ENCODE measurements at regions not wholly inside any gene's neighbourhood (a gene's known extent, or its start where the extent isn't known, plus 50 kb on each side); places are given as distances from the start of the nearest gene placed in this dataset.
"Not testable (repeated sequence)": the region's sequence is repeated elsewhere in the genome, so short reads cannot be mapped to it uniquely, and the experiment has no call there.

GRCh38 chr4:143819029-143819428, 86.3 kb downstream of the GYPE start:
- intact Hi-C loops (cut with DNase I), result no loop called here
- DNase-seq, result no peak

- intact Hi-C loops (cut with DNase I), result not testable (repeated sequence)
Observed at GRCh38 chr4:143817866-143818265, 87.5 kb downstream of the GYPE start.

GRCh38 chr4:143815375-143815774, 90.0 kb downstream of the GYPE start:
- DNase-seq; intact Hi-C loops (cut with DNase I): not testable (repeated sequence)

More at GRCh38 chr4:143817866-143818265, 87.5 kb downstream of the GYPE start:
- not testable (repeated sequence) for DNase-seq

- intact Hi-C loops (cut with DNase I); DNase-seq: not testable (repeated sequence)
Observed at GRCh38 chr4:143813431-143814154, 91.8 kb downstream of the GYPE start.

- intact Hi-C loops (cut with DNase I); DNase-seq: not testable (repeated sequence)
Observed at GRCh38 chr4:143791693-143792092, 91.2 kb upstream of the FREM3 start.

- intact Hi-C loops (cut with DNase I); DNase-seq: not testable (repeated sequence)
Observed at GRCh38 chr4:143790425-143790824, 90.0 kb upstream of the FREM3 start.

GRCh38 chr4:143789618-143790017, 89.1 kb upstream of the FREM3 start:
- intact Hi-C loops (cut with DNase I); DNase-seq: not testable (repeated sequence)

GRCh38 chr4:143784567-143784966, 84.1 kb upstream of the FREM3 start:
- no peak for DNase-seq
- intact Hi-C loops (cut with DNase I), result no loop called here

- intact Hi-C loops (cut with DNase I), result no loop called here
- no peak for DNase-seq
Observed at GRCh38 chr4:143782521-143782920, 82.0 kb upstream of the FREM3 start.

- intact Hi-C loops (cut with DNase I), result no loop called here
- peak in 36 of 42 donors; percentile 5 to 67 (median 30) for DNase-seq
Observed at GRCh38 chr4:143773998-143774895, 73.8 kb upstream of the FREM3 start.

- intact Hi-C loops (cut with DNase I), result no loop called here
- DNase-seq, result no peak
Observed at GRCh38 chr4:143771269-143771668, 70.8 kb upstream of the FREM3 start.

GRCh38 chr4:143768007-143768591, 67.6 kb upstream of the FREM3 start:
- intact Hi-C loops (cut with DNase I), result no loop called here
- DNase-seq, result no peak

GRCh38 chr4:143763587-143763986, 63.1 kb upstream of the FREM3 start:
- intact Hi-C loops (cut with DNase I), result no loop called here
- DNase-seq, result no peak

- intact Hi-C loops (cut with DNase I), result no loop called here
- peak in 3 of 42 donors; percentile 18 to 41 (median 24) for DNase-seq
Observed at GRCh38 chr4:143762511-143762910, 62.0 kb upstream of the FREM3 start.

Data from head of caudate nucleus (tissue), 42 donors.